Neural cell (in vitro differentiated cells): ENCODE measurements at regions not wholly inside any gene's neighbourhood (a gene's known extent, or its start where the extent isn't known, plus 50 kb on each side); places are given as distances from the start of the nearest gene placed in this dataset.

Experiments
- EZH2 ChIP-seq: fragments of 200-600, 300-800 bp; shearing (Covaris generic), sonication (generic); IDR thresholded peaks from 2 replicates; pipeline ENCODE4 v1.6.1; 2014; ENCODE audit warnings: antibody characterized with exemption, low read length, borderline replicate concordance, mild to moderate bottlenecking; ENCODE audit not compliant: insufficient read depth, poor library complexity, severe bottlenecking
- POLR2AphosphoS5 ChIP-seq: IDR thresholded peaks from 2 replicates; pipeline ENCODE4 v1.6.1; 2012
- RAD21 ChIP-seq: fragments of 450-650 bp; conservative IDR thresholded peaks from 2 replicates; pipeline ENCODE4 v1.6.1; 2014; ENCODE audit warnings: antibody characterized with exemption, mild to moderate bottlenecking, moderate library complexity
- TF ChIP-seq, protein P1 (sequence below): fragments of 450-650 bp; IDR thresholded peaks from 2 replicates; pipeline ENCODE4 v1.5.1; 2014; ENCODE audit warnings: antibody characterized with exemption, mild to moderate bottlenecking, moderate library complexity; ENCODE audit not compliant: poor library complexity, severe bottlenecking
- TF ChIP-seq, protein P2 (sequence below): IDR thresholded peaks from 2 replicates; pipeline ENCODE4 v1.6.1; 2012; ENCODE audit warnings: borderline replicate concordance

DNA sequence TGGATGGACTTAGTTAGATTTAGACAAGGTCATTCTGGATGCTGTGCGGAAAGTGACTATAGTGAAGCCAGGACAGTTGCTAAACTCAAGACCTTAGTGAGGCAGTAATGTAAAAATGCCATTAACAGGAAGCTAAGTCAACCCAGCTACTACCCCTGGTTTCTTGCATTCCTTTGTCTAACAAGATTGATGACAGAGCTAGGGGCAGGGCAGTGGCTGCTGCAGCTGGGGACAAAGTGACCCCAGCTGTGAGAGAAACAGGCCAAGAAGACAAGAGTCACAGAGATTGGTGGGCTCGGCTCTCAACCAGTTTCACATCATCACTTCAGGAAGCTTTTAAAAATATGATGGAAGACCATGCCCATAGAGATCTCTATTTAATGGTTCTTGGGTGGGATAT lies 110.4 kb upstream of the POU2AF2 start:
- no peak for TF ChIP-seq POLR2AphosphoS5
- TF ChIP-seq, protein P1, sequence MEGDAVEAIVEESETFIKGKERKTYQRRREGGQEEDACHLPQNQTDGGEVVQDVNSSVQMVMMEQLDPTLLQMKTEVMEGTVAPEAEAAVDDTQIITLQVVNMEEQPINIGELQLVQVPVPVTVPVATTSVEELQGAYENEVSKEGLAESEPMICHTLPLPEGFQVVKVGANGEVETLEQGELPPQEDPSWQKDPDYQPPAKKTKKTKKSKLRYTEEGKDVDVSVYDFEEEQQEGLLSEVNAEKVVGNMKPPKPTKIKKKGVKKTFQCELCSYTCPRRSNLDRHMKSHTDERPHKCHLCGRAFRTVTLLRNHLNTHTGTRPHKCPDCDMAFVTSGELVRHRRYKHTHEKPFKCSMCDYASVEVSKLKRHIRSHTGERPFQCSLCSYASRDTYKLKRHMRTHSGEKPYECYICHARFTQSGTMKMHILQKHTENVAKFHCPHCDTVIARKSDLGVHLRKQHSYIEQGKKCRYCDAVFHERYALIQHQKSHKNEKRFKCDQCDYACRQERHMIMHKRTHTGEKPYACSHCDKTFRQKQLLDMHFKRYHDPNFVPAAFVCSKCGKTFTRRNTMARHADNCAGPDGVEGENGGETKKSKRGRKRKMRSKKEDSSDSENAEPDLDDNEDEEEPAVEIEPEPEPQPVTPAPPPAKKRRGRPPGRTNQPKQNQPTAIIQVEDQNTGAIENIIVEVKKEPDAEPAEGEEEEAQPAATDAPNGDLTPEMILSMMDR, result no peak
- no peak for TF ChIP-seq RAD21
- TF ChIP-seq, protein P2, sequence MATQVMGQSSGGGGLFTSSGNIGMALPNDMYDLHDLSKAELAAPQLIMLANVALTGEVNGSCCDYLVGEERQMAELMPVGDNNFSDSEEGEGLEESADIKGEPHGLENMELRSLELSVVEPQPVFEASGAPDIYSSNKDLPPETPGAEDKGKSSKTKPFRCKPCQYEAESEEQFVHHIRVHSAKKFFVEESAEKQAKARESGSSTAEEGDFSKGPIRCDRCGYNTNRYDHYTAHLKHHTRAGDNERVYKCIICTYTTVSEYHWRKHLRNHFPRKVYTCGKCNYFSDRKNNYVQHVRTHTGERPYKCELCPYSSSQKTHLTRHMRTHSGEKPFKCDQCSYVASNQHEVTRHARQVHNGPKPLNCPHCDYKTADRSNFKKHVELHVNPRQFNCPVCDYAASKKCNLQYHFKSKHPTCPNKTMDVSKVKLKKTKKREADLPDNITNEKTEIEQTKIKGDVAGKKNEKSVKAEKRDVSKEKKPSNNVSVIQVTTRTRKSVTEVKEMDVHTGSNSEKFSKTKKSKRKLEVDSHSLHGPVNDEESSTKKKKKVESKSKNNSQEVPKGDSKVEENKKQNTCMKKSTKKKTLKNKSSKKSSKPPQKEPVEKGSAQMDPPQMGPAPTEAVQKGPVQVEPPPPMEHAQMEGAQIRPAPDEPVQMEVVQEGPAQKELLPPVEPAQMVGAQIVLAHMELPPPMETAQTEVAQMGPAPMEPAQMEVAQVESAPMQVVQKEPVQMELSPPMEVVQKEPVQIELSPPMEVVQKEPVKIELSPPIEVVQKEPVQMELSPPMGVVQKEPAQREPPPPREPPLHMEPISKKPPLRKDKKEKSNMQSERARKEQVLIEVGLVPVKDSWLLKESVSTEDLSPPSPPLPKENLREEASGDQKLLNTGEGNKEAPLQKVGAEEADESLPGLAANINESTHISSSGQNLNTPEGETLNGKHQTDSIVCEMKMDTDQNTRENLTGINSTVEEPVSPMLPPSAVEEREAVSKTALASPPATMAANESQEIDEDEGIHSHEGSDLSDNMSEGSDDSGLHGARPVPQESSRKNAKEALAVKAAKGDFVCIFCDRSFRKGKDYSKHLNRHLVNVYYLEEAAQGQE, result no peak
- no peak for TF ChIP-seq EZH2
